Stimulated activated CD8-positive, alpha-beta memory T cell treated with anti-CD3 and anti-CD28 coated beads, Interleukin-7, amount 100 ng/mL, for 1 hour (primary cell): ENCODE measurements at regions not wholly inside any gene's neighbourhood (a gene's known extent, or its start where the extent isn't known, plus 50 kb on each side); places are given as distances from the start of the nearest gene placed in this dataset.
"Not testable (repeated sequence)": the region's sequence is repeated elsewhere in the genome, so short reads cannot be mapped to it uniquely, and the experiment has no call there.

Source experiments
- DNase-seq, 2 donors: peaks; one replicate each; pipeline ENCODE4 v3.0.0-alpha.2; 2020; ENCODE audit warnings: low read depth in 2 of 2

DNA sequence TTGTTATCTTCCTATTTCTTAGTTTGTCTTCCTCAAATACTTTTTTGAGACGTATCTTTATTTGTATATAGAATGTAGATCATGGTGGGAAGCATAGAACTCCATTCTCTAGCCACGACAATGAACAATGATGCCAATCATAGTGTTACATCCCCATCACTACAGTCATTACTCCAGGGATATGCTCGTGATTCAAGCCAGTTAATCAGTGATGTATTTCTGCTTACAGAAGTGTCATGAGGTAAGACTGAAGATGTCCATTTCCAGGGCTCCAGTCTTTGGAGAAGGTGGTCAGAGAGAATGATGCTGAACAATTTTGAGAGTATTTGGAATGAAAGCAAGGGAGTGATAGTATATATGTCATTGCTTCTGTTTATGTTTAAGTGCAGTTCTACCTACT, 777.2 kb upstream of the TMEFF2 start:
- no peak for DNase-seq

DNA sequence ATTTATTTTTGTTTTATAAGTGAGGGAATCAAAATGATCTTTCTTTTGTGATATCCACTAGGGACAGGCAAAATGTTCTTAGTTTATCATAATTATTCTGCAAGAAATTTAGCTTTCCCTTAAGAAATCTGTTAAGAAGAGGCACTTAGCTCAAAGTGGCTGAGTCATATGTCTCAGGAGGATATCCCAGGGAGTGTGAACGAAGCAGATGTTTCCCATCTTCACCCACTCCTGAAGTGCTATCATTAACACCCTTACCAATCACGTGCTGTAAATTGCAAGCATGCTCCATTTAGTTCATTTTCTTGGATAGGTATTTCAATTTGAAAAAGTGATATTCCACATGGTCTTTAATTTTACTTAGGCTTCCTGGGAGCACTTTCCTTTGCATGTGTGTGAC, 774.3 kb upstream of the TMEFF2 start:
- DNase-seq, result no peak

DNA sequence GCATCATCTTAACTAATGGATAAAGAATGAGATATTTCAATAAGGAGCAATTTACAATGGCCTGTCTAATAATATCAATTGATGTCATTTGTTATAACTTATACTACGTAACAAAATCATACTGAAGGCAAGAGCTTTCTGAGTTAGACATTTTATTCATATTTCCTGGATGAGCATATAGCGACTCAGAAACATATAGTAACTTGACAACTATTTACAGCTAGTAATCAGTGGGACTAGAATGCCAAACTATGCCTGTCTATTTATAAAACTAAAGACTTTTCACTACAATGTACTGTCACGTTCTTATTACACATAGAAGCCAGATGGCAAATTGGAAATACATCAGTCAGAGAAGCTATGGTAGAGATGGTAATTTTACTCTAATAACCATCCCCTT, 766.2 kb upstream of the TMEFF2 start:
- no peak for DNase-seq

DNA sequence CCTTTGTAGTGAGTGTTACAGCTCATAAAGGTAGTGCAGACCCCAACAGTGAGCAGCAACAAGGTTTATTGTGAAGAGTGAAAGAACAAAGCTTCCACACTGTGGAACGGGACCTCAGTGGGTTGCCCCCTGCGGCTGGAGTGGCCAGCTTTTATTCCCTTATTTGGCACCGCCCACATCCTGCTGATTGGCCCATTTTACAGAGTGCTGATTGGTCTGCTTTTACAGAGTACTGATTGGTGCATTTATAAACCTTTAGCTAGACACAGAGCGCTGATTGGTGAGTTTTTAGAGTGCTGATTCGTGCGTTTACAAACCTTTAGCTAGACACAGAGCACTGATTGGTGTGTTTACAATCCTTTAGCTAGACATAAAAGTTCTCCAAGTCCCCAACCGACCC, 763.9 kb upstream of the TMEFF2 start:
- not testable (repeated sequence) for DNase-seq

DNA sequence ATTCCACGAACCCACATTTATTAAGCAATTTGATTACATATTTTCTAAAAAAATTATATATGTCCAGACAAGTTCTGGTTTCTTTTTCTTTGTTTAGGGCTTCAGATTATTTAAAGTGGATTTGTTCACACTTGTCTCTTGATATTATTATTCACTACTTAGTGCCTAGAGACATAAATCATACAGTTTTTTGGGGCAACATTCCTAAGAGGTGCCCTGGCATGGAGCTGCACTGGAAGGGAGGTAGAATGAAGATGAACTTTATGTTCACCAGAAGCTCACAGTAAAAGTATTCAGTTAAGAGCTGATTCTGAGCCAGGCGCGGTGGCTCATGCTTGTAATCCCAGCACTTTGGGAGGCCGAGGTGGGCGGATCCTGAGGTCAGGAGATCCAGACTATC, 762.7 kb upstream of the TMEFF2 start:
- DNase-seq, result no peak

DNA sequence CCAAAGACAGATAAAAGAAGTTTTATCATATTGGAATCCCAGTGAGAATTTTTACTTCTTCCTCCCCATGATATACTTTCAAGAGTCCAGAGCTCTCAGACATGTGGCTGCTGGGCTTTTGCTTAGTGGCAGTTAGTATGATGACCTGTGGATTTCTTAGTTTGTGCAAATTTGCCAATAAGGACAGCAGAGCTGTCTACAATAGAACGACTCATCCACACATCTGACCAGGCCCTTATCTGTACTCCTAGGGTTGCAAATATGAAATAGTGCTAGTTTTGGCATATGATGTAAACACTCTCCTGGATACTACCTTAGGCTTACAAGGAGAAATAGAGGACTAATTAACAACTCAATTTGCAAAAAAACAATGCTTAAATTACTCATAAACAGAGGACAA, 758.4 kb upstream of the TMEFF2 start:
- no peak for DNase-seq

DNA sequence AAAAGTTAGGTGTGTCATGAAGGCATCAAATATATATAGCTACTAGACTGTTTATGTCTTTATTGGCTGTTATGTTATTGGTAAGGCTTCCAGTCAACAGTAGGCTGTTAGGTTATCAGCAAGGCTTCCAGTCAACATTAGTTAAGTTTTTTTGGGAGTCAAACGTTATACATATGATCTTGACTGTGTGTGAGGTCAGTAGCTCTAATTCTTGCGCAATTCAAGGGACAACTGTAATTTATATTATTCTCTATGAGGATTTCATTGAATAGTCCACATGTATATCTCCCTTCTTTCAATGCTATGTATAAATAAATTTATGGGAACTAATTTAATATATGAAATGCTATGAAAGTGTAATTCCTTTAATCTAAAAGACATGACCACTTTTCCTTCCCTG, 757.5 kb upstream of the TMEFF2 start:
- no peak for DNase-seq

DNA sequence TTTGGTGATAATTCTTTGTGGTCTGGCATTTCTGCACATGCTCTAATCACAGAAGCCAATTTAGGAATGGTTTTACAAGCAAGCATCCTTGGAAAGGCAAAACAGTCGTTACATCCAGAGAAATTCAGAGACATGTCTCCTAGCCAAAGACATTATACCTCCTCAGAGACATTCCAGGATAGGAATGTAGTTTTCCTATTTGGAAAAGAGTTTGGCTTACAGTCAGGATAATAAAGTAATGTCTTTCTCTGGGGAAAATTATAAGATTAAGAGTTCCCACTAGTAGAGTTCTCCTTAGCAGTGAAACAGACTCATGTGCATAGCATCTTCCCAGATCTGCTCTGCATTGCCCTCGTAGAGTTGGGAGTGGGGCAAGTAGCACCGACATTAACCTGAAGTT, 753.6 kb upstream of the TMEFF2 start:
- no peak for DNase-seq

DNA sequence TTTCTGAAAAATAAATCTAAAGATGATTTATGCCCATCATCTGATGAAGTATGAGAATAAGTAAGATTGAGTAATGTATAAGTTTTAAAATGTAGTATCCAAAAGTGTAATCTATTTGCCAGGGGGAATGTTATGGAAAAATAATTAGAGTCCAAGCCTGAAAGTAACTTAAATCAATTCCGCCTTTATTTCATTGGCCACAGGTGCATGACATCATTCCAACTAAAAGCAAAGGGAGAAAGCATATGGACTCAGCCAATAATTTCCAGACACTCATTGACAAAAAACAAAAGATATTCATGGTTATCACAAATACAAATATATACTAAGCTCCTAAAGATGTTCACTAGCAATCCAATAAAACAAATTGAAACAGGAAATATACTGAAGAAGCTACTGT, 752.6 kb upstream of the TMEFF2 start:
- DNase-seq, result no peak

DNA sequence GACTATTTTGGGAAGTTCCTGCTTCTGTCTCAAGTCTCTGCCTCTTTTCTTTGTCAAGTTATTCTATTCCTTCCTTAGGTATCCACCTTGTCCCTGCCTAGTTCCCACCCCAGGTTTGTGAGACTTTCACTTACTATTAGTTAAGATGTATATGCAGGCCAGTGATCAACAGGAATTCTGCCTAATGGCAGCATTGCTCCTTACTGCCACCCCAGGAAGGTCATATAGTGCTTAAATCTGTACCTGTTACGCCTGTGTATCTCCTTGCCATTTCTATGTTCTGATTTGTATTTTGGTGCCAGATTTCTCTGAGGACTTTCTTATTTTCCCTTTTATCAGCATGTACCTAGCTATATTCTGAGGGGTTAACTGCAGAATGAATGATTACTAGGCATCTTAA, 746.0 kb upstream of the TMEFF2 start:
- no peak for DNase-seq

DNA sequence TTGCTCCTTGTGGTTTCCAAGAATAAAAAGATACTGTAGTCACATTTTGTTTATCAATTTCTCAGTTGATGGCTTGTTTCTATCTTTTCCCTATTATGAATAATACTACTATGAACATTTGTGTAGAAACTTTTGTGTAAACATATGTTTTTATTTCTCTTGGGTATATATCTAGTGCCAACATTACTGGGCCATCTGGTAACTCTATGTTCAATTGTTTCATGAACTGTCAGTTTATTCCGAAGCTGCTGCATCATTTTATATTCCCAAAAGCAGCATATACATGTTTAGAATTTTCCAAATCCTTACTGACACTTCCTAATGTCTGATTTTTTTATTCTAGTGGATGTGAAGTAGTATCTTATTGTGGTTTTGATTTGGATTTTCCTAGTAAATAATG, 737.6 kb upstream of the TMEFF2 start:
- no peak for DNase-seq

DNA sequence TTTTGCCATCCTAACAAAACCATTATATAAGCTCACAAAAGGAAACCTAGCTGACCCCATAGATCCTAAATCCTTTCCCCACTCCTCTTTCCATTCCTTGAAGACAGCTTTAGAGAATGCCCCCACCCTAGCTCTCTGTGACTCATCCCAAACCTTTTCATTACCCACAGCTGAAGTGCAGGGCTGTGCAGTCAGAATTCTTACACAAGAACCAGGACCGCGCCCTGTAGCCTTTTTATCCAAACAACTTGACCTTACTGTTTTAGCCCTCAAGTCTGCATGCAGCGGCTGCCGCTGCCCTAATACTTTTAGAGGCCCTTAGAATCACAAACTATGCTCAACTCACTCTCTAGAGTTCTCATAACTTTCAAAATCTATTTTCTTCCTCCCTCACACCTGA, 726.9 kb upstream of the TMEFF2 start:
- DNase-seq, result not testable (repeated sequence)

DNA sequence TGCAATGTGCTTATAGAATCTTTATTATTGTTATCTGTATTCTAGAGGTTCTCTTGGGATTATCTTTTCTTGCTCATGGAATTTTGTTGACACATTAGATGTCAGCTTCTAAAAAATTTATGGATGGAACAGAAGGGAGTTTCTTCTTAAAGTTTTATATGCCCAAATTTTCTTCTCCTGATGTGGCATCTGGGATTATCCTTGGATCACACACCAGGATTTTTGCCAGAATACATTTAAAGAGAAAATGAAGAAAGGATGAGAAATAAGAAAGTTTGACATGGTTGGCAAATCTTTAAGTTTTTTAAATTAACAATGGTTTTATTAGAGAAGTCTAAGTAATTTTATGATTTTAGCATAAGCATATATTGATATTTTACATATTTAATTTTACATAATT, 706.7 kb upstream of the TMEFF2 start:
- no peak for DNase-seq

DNA sequence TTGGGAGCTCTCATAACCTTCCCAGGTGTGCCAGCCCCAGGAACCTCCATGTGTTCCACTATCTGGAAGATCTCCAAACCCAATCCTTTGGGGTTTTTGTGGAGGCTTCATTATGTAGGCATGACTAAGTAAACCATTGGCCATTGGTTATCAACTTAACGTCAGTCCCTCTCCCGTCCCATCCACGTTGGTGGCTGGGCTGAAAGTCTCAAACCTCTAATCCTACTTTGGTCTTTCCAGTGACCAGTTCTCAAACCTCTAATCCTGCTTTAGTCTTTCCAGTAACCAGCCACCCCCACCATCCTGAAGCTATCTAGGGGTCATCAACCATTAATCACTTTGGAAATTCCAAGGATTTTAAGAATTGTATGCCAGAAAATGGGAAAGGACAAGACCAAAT, 704.7 kb upstream of the TMEFF2 start:
- no peak for DNase-seq

DNA sequence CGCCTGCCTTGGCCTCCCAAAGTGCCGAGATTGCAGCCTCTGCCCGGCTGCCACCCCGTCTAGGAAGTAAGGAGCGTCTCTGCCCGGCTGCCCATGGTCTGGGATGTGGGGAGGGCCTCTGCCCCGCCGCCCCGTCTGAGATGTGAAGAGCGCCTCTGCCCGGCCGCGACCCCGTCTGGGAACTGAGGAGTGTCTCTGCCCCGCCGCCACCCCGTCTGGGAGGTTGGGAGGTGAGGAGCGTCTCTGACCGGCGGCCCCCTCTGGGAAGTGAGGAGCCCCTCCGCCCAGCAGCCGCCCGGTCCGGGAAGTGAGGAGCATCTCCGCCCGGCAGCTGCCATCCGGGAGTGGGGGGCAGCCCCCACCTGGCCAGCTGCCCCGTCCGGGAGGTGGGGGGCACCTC, 699.2 kb upstream of the TMEFF2 start:
- not testable (repeated sequence) for DNase-seq

DNA sequence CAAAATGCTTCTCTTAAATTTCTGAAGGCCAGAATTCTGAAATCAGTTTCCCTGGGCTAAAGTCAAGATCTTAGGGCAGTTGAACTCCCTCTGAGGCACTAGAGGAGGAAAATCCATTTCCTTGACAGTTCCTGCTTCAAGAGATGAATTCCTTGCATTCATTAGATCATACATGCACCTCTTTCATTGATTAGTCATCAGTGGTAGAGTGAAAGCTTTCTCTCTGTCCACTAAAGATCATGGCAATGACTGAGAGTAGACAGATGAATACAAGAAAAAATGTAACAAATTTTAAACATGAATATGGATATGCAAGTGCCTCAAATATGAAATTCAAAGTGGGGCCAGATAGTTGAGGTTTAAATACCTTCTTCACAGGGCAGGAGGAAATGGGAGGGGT, 693.4 kb upstream of the TMEFF2 start:
- DNase-seq, result no peak

DNA sequence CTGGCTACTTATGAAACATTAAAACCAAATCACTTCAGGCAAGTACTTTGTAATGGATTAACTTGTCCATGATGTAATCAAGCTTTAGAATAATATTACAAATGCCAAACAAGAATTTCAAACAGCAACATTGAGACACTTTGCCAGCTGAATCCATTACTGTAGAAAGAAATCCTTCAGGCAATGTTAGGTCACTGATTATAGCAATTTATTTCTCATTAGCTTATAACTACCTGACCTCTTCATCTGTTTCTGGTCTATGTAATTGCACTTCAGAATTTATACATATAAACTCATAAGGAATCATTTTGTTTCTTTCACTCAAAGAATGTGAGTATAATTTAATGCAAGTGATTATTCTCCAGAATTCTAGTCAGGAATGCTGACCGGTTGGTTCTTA, 692.6 kb upstream of the TMEFF2 start:
- DNase-seq, result no peak

DNA sequence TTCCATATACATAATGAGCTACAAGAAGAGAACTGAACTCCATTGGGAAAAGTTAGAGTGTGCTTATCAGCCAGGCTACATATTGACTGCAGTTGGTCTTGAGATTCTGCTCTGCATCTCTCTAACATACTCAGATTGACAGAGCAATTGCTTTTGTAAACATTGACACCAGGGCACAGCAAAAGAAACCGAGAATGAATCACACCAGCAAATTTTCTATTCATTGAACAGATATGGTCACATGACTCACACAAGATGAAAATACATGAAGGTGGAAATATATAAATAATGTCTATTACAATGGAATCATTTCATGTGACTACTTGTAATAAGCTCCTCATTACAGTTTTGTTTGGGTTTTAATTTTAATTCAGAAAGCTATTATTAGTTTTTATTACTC, 691.9 kb upstream of the TMEFF2 start:
- DNase-seq, result no peak

DNA sequence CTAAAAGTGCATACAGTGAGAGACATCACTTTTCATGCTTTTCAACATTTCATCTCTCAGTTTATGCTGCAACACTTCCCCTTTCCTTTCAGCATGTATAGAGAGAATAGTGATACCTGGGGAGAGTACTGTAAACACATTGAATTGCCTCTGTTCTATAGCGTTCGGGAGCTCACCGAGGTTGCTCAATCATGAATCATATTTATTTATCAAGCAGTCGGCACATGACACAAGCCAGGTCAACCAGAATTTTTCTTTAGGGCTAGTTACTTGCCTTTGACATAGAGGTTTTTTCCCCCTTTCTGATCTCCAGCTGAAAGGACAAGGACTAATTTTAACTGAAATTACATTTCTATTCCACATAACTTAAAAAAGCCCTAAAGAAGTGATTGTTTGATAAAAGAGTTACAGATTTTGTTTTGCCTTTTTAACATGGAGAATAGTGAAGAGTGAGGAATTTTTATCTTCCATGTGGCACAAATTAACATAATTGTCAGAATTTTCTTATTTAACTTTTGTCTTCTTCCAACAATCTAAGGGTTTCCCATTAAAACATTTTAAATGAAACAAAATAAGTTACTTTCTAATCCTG, 690.9 kb upstream of the TMEFF2 start:
- DNase-seq, result no peak

DNA sequence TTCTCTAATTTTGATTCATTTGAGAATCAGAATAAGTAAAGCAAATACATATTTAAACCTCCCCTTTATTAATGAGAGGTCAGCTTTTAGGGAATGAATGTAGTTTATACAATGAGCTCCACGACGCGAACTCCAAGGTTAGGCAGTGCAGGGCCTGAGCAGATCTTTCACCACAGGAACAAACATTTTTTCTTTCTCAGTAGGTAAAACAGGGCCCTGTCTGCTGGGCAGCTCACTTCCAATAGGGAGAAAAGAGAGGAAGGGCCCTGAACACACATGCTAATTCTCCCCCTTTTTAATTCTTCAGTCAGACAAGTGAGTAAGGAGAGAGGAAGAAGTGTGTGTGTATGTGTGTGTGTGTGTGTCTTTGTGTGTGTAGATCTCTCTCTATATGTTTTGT, 682.4 kb upstream of the TMEFF2 start:
- no peak for DNase-seq

DNA sequence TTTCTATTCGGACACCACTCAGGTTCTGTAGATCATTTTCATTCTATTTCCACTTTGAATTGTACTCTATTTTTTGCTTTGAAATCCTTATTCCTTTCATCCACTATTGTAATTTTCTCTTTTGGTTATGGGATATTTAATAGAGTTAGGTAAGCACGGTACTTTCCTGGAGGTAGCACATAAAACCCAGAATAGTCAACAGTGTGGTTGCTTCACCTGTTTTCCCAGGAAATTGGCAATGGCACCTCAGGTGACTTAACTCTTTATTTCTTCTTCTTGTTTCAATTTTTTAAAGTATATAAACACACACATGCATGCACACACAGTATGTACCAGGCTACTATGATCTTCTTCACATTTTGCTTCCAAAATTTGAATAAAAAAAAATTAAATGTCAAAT, 682.0 kb upstream of the TMEFF2 start:
- no peak for DNase-seq

DNA sequence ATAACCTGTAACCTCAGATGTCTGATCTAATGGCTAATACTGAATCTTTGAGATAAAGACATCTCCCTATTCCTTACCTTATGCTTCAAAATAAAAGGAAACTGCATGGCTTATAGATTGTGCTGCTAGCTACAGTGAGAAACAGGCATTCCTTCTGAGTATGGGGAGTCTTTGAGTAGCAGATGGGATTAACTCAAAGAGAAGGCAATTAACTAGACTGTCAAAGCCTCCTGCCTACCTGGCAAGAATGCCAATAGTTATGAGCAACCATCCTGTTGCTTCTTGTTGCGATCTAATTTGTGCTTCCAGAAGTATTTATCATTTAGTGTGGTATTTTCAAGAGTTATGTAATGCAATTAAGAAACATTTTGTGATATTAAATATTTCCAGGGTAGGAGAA, 660.0 kb upstream of the TMEFF2 start:
- no peak for DNase-seq

DNA sequence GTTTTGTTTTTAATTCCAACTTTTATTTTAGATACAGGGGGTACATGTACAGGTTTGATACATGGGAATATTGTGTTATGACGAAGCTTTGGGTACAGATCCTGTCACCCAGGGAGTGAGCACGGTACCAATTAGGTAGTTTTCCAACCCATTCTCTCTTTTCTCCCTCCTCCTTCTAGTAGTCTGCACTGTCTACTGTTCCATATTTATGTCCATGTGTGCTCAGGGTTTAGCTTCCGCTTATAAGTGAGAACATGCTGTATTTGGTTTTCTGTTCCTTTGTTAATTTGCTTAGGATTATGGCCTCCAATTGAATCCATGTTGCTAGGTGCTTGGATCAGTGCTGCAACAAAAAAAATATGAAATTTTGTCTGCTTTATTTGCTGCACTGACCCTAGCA, 659.3 kb upstream of the TMEFF2 start:
- no peak for DNase-seq

DNA sequence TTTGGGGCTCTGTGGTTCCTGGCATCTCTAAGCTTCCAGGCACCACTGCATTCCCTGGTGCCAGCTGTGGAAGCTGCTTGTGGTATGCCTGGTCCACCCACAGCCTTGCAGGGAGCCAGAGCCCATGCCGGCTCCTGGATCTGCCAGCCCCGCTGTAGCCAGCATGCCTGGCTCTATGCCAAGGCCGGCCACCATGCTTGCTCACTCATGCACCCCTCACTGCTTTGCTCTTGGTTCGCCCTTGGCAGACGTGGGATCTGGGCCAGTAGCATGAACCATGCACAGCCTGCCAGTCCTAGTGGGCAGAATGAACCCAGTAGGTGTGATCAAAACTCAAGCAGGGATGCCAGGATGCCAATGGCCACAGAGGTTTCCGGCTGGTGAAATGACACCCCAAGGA, 634.2 kb upstream of the TMEFF2 start:
- no peak for DNase-seq

DNA sequence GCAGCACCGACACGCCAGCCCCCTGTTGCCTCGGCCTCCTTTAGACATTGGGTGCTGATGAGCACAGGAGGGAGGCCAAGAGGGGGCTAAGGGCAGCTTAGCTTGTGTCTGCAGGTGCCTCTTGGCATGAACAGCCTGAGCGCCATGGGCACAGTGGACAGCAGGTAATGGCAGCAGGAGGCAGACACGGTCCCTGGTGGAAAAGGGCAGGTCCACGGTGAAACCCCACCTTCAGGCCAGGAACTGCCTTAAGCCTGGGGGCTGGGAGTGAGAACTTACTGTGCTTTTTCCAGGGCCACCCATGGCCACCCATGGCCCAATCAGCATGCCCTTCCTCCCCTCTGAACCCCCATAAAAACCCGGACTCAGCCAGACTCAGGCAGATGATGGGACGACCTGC, 633.4 kb upstream of the TMEFF2 start:
- no peak for DNase-seq
